ENCODE measurements at regions not wholly inside any gene's neighbourhood (a gene's known extent, or its start where the extent isn't known, plus 50 kb on each side); places are given as distances from the start of the nearest gene placed in this dataset.

DNA sequence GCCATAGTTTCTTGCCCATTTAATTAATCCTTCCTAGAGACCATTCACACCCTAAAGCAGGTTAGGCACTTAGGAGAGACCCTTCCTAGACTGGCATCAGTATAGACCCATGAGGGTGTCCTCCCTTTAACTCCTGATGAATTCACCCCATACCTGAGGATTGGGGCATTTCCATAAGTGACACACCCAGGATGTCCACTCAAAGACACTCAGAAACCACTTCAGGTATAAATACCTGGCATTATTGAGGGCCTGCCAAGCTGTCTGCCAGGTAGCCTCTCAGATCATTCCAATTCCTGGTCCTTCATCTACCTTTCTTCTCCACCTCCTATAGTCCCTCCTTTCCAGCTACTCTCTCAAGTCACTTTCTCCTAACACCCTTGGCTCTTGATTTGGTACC, 57.5 kb upstream of the SLC14A2 start:
- no TSS peak for BruUV-seq (replicated peaks)
- Histone ChIP-seq H3K27ac (ENCODE audit: insufficient read depth, low read length) (no peak overlapping the region), H2AK9ac (replicated peaks; ENCODE audit: low read depth, low read length, poor library complexity) (no peak overlapping the region), H3K36me3 (ENCODE audit: control insufficient read depth, insufficient read depth, low read length) (no peaks in the 10 kb centered on the region), H3K9ac (ENCODE audit: low read depth, low read length) (no peak overlapping the region), H2BK120ac (ENCODE audit: low read depth, low read length) (no peak overlapping the region), H2BK15ac (ENCODE audit: low read depth, low read length) (no peak overlapping the region), H3K79me1 (ENCODE audit: low read depth in 1 of 2, low read length in 2 of 2) (no peaks in the 10 kb centered on the region), H3K23ac (ENCODE audit: low read depth, low read length) (no peak overlapping the region), H3K18ac (ENCODE audit: low read depth, low read length) (no peak overlapping the region), H3K9me1 (ENCODE audit: insufficient read depth, low read length) (no peaks in the 10 kb centered on the region), H3K4me2 (ENCODE audit: low read depth, low read length) (no peak overlapping the region), H3K4ac (ENCODE audit: low read depth, low read length) (no peak overlapping the region), H4K5ac (ENCODE audit: low read depth, low read length) (no peak overlapping the region), H4K91ac (ENCODE audit: insufficient read depth, low read depth, low read length) (no peak overlapping the region), H3K14ac (replicated peaks; ENCODE audit: low read depth, low read length) (no peak overlapping the region), H2BK5ac (ENCODE audit: low read depth, low read length, poor library complexity, severe bottlenecking) (no peak overlapping the region), H3K9me3 (ENCODE audit: control insufficient read depth, insufficient read depth, low read length) (no peaks in the 10 kb centered on the region), H2AK5ac (ENCODE audit: low read depth, low read length) (no peak overlapping the region), H2BK20ac (ENCODE audit: low read depth, low read length) (no peak overlapping the region), H4K20me1 (ENCODE audit: insufficient read depth, low read length) (no peaks in the 10 kb centered on the region), H3K56ac (ENCODE audit: extremely low read depth, insufficient read depth, low read length) (no peak overlapping the region), H2AFZ (replicated peaks; ENCODE audit: low read length, poor library complexity) (no peak overlapping the region), H3K4me3 (ENCODE audit: insufficient read depth, low read depth, low read length) (no peak overlapping the region), H4K8ac (ENCODE audit: low read depth in 2 of 2, low read length in 2 of 2) (no peak overlapping the region), H3K4me1 (ENCODE audit: control insufficient read depth, insufficient read depth, low read length) (no peaks in the 10 kb centered on the region; the same call in 1 of the 2 replicates), H3K27me3 (ENCODE audit: control insufficient read depth, insufficient read depth, low read length) (peaks cover 9% of the 10 kb centered on the region; the same call in 1 of the 2 replicates)
- dilution Hi-C loops (cut with HindIII; ENCODE audit: low sequenced_read_pairs, unreplicated experiment) (no loop called here), intact Hi-C loops (cut with micrococcal nuclease) (no loop called here), in situ Hi-C loops (cut with MboI; ENCODE audit: low sequenced_read_pairs) (no loop called here)
- ChIA-PET POLR2A (ENCODE audit: unreplicated experiment) (no interaction called here), CTCF (no interaction called here)
- TF ChIP-seq RFX5 (IDR thresholded peaks at IDR 0.05; ENCODE audit: low read depth, low read length) (no peak), BHLHE40 (IDR thresholded peaks at IDR 0.05; ENCODE audit: low read depth, low read length) (no peak), MAZ (IDR thresholded peaks at IDR 0.05; ENCODE audit: borderline replicate concordance, low read depth, low read length) (no peak), FOS (IDR thresholded peaks at IDR 0.05; ENCODE audit: low read depth, low read length) (no peak), SMC3 (IDR thresholded peaks at IDR 0.05; ENCODE audit: low read depth, low read length) (no peak), RCOR1 (IDR thresholded peaks at IDR 0.05; ENCODE audit: insufficient replicate concordance, low read length) (no peak), POLR2A (IDR thresholded peaks at IDR 0.05; ENCODE audit: low read depth, low read length) (no peak), CHD1 (IDR thresholded peaks at IDR 0.05; ENCODE audit: low read depth, low read length) (no peak)
- TF ChIP-seq, protein P1, sequence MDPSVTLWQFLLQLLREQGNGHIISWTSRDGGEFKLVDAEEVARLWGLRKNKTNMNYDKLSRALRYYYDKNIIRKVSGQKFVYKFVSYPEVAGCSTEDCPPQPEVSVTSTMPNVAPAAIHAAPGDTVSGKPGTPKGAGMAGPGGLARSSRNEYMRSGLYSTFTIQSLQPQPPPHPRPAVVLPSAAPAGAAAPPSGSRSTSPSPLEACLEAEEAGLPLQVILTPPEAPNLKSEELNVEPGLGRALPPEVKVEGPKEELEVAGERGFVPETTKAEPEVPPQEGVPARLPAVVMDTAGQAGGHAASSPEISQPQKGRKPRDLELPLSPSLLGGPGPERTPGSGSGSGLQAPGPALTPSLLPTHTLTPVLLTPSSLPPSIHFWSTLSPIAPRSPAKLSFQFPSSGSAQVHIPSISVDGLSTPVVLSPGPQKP (IDR thresholded peaks at IDR 0.05; ENCODE audit: borderline replicate concordance, low read depth, low read length): no peak
- TF ChIP-seq, protein P2, sequence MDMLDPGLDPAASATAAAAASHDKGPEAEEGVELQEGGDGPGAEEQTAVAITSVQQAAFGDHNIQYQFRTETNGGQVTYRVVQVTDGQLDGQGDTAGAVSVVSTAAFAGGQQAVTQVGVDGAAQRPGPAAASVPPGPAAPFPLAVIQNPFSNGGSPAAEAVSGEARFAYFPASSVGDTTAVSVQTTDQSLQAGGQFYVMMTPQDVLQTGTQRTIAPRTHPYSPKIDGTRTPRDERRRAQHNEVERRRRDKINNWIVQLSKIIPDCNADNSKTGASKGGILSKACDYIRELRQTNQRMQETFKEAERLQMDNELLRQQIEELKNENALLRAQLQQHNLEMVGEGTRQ (IDR thresholded peaks at IDR 0.05; ENCODE audit: low read depth, low read length): no peak
- TF ChIP-seq, protein P3, sequence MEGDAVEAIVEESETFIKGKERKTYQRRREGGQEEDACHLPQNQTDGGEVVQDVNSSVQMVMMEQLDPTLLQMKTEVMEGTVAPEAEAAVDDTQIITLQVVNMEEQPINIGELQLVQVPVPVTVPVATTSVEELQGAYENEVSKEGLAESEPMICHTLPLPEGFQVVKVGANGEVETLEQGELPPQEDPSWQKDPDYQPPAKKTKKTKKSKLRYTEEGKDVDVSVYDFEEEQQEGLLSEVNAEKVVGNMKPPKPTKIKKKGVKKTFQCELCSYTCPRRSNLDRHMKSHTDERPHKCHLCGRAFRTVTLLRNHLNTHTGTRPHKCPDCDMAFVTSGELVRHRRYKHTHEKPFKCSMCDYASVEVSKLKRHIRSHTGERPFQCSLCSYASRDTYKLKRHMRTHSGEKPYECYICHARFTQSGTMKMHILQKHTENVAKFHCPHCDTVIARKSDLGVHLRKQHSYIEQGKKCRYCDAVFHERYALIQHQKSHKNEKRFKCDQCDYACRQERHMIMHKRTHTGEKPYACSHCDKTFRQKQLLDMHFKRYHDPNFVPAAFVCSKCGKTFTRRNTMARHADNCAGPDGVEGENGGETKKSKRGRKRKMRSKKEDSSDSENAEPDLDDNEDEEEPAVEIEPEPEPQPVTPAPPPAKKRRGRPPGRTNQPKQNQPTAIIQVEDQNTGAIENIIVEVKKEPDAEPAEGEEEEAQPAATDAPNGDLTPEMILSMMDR (conservative IDR thresholded peaks at IDR 0.05; ENCODE audit: low read depth, low read length): no peak
- ATAC-seq (ENCODE audit: low read depth) (no peak), DNase-seq (no peak)

Measured in IMR-90 (cell line).